Spleen (tissue), 7 donors: ENCODE measurements at regions not wholly inside any gene's neighbourhood (a gene's known extent, or its start where the extent isn't known, plus 50 kb on each side); places are given as distances from the start of the nearest gene placed in this dataset.

ENCODE experiments used
- CTCF ChIP-seq, 11 experiments: fragments of 200-600 bp in 7 of 11; fragments of 450-650 bp in 4 of 11; sonication (generic) in 4 of 11; IDR thresholded peaks in 8 of 11; conservative IDR thresholded peaks in 3 of 11; 1 replicate in 7 of 11; 2 replicates in 4 of 11; pipeline versions ENCODE4 v1.4.0 to v1.8.0; 2016 to 2021; ENCODE audit warnings: antibody characterized with exemption in 11 of 11, inconsistent platforms in 4 of 11, mild to moderate bottlenecking in 1 of 11
- POLR2A ChIP-seq, 3 donors: fragments of 450-650 bp; IDR thresholded peaks; one replicate each; pipeline ENCODE4 v1.5.1; 2017; ENCODE audit warnings: antibody characterized with exemption in 3 of 3, mild to moderate bottlenecking in 1 of 3
- POLR2AphosphoS5 ChIP-seq, 3 donors: sonication (generic); formaldehyde crosslinking; IDR thresholded peaks; one replicate each; pipeline ENCODE4 v1.5.1; 2017; ENCODE audit warnings: antibody characterized with exemption in 3 of 3
- donor health status: DM: no; HTN: no; CAD: no; lungs with moderate emphysema.
- donor health status: DM: no; HTN: no; CAD: no.
- donor health status: DM: no; HTN: no; CAD: no.

GRCh38 chr6:144862769-144863168, 577.6 kb downstream of the UTRN start:
- no peak for TF ChIP-seq POLR2A (IDR thresholded peaks at IDR 0.05)
- no peak for TF ChIP-seq CTCF (IDR thresholded peaks at IDR 0.05 in 8 of 11, conservative IDR thresholded peaks at IDR 0.05 in 3 of 11)
- no peak for TF ChIP-seq POLR2AphosphoS5 (IDR thresholded peaks at IDR 0.05)
